Neuronal stem cell (in vitro differentiated cells): ENCODE measurements at regions not wholly inside any gene's neighbourhood (a gene's known extent, or its start where the extent isn't known, plus 50 kb on each side); places are given as distances from the start of the nearest gene placed in this dataset.

Experiments used
- DNase-seq: peaks from one replicate; pipeline ENCODE4 v3.0.0-alpha.2; 2013; ENCODE audit warnings: low spot score
- H2AFZ ChIP-seq: one replicate; pipeline ENCODE4 v1.6.1; 2013; ENCODE audit warnings: mild to moderate bottlenecking, low read length, inconsistent platforms
- H2AK5ac ChIP-seq: 2 replicates; pipeline ENCODE4 v1.6.1; 2013; ENCODE audit warnings: low read depth, mild to moderate bottlenecking, inconsistent platforms, low read length, moderate library complexity, mixed read lengths
- H2BK120ac ChIP-seq: 2 replicates; pipeline ENCODE4 v1.6.1; 2013; ENCODE audit warnings: low read depth, mild to moderate bottlenecking, inconsistent platforms, low read length, moderate library complexity, mixed read lengths
- H2BK12ac ChIP-seq: one replicate; pipeline ENCODE4 v1.6.1; 2013; ENCODE audit warnings: low read length, inconsistent platforms
- H2BK15ac ChIP-seq: 2 replicates; pipeline ENCODE4 v1.6.1; 2013; ENCODE audit warnings: mild to moderate bottlenecking, low read length, inconsistent platforms, mixed read lengths
- H2BK5ac ChIP-seq: one replicate; pipeline ENCODE4 v1.6.1; 2013; ENCODE audit warnings: inconsistent platforms, mild to moderate bottlenecking, low read length, moderate library complexity
- H3K14ac ChIP-seq: one replicate; pipeline ENCODE4 v1.6.1; 2013; ENCODE audit warnings: low read length, inconsistent platforms
- H3K18ac ChIP-seq: 2 replicates; pipeline ENCODE4 v1.6.1; 2013; ENCODE audit warnings: low read length, inconsistent platforms
- H3K23ac ChIP-seq: 2 replicates; pipeline ENCODE4 v1.6.1; 2013; ENCODE audit warnings: low read depth, mild to moderate bottlenecking, mixed read lengths, low read length, inconsistent platforms; ENCODE audit not compliant: poor library complexity
- H3K27ac ChIP-seq: replicated peaks from 3 replicates; pipeline ENCODE4 v1.5.1; 2013; ENCODE audit warnings: low read length, inconsistent platforms
- H3K27me3 ChIP-seq, 3 experiments: 2 replicates each; pipeline ENCODE4 v1.6.1; 2013; ENCODE audit warnings: low read length in 3 of 3, mild to moderate bottlenecking in 2 of 3, inconsistent platforms in 1 of 3, low read depth in 1 of 3, mixed read lengths in 1 of 3, moderate library complexity in 1 of 3; ENCODE audit not compliant: control insufficient read depth in 3 of 3, insufficient read depth in 3 of 3
- H3K36me3 ChIP-seq, 2 donors: replicated peaks in 1 of 2; 2 replicates each; pipeline ENCODE4 v1.6.1; 2013; ENCODE audit warnings: low read length in 2 of 2; ENCODE audit not compliant: control insufficient read depth in 2 of 2, insufficient read depth in 2 of 2
- H3K4ac ChIP-seq: 2 replicates; pipeline ENCODE4 v1.6.1; 2013; ENCODE audit warnings: inconsistent platforms, mild to moderate bottlenecking, low read length, moderate library complexity
- H3K4me1 ChIP-seq, 2 donors: 1 replicate in 1 of 2; 2 replicates in 1 of 2; pipeline ENCODE4 v1.6.1; 2013; ENCODE audit warnings: low read length in 2 of 2, low read depth in 1 of 2; ENCODE audit not compliant: control insufficient read depth in 2 of 2, insufficient read depth in 1 of 2
- H3K4me2 ChIP-seq: one replicate; pipeline ENCODE4 v1.6.1; 2013; ENCODE audit warnings: mild to moderate bottlenecking, low read length, inconsistent platforms; ENCODE audit not compliant: insufficient read depth, poor library complexity, severe bottlenecking
- H3K4me3 ChIP-seq, 2 donors: 2 replicates each; pipeline ENCODE4 v1.5.1; 2013; ENCODE audit warnings: low read length in 2 of 2, mild to moderate bottlenecking in 2 of 2, inconsistent platforms in 1 of 2, moderate library complexity in 1 of 2
- H3K79me1 ChIP-seq: one replicate; pipeline ENCODE4 v1.6.1; 2013; ENCODE audit warnings: low read depth, mild to moderate bottlenecking, inconsistent platforms, low read length, moderate library complexity
- H3K9ac ChIP-seq: one replicate; pipeline ENCODE4 v1.6.1; 2013; ENCODE audit warnings: mild to moderate bottlenecking, low read depth, low read length, inconsistent platforms; ENCODE audit not compliant: poor library complexity
- H3K9me3 ChIP-seq, 2 donors: replicated peaks in 1 of 2; 2 replicates each; pipeline versions ENCODE3 to v1.6.1; 2013; ENCODE audit warnings: low read length in 2 of 2, mild to moderate bottlenecking in 2 of 2, inconsistent platforms in 1 of 2, low read depth in 1 of 2, mixed read lengths in 1 of 2, moderate library complexity in 1 of 2; ENCODE audit not compliant: control insufficient read depth in 2 of 2, insufficient read depth in 1 of 2
- H4K8ac ChIP-seq: one replicate; pipeline ENCODE4 v1.6.1; 2013; ENCODE audit warnings: low read depth, mild to moderate bottlenecking, inconsistent platforms, low read length, moderate library complexity
- H4K91ac ChIP-seq: one replicate; pipeline ENCODE4 v1.6.1; 2013; ENCODE audit warnings: low read length, low read depth, mild to moderate bottlenecking, inconsistent platforms; ENCODE audit not compliant: poor library complexity
- WGBS, 2 donors: extraction: QIAGEN DNeasy Blood & Tissue Kit; methylation state at CpG; one replicate each; pipeline ENCODE4 v1.1.7; 2013; ENCODE audit warnings: missing lambda C conversion rate in 2 of 2, mixed read lengths in 1 of 2; ENCODE audit not compliant: insufficient read length in 2 of 2, insufficient replicate concordance in 1 of 2; ENCODE audit errors: extremely low coverage in 2 of 2; 5-methylcytosine and 5-hydroxymethylcytosine counted together

DNA sequence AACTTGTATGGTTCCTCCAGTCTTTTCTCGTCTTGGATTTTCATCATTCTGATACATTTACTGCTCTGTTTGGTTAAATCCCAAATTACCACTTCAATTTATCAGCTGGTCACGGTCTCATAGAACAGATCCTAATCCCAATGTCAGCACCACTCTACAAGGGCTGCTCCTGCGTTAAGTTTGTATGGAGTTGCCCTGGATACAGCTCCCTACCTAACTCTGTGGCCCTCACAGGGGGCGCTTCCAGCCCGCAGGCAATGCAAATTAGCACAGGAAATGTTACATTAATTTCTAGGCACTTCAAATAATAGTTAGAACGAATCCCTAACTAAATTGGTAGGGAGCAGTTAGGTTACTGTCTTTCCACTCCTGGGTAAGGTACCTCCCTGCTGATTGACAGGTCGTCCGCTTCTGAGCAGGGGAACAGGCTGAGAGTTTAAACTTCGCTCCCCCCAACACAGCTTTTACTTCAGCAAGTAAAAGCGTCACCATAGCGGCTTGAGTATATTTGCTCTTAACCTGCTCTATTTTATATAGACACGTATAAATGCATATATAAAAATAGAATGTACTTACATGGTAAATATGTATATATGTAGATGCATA lies 238.5 kb upstream of the FANCL start:
- Histone ChIP-seq H2BK15ac (no peak overlapping the region), H3K9me3 (peaks cover 0 to 2% of the 10 kb centered on the region in 2 donors), H3K9ac (no peak overlapping the region), H2BK5ac (no peak overlapping the region), H3K4me3 (no peak overlapping the region), H3K4me2 (no peak overlapping the region), H3K18ac (no peak overlapping the region), H4K91ac (no peak overlapping the region), H3K36me3 (no peaks in the 10 kb centered on the region), H3K4me1 (no peaks in the 10 kb centered on the region), H4K8ac (no peak overlapping the region), H2AK5ac (no peak overlapping the region), H3K27me3 (peaks cover 0 to 7% (median 0%) of the 10 kb centered on the region in 3 experiments), H3K14ac (no peak overlapping the region), H3K27ac (no peak overlapping the region), H2BK12ac (no peak overlapping the region), H2AFZ (peak overlapping the region; percentile 44), H3K79me1 (no peaks in the 10 kb centered on the region), H2BK120ac (no peak overlapping the region), H3K23ac (no peak overlapping the region), H3K4ac (no peak overlapping the region)
- no CpG with 5 or more reads among the region's 12 CpGs for WGBS, 2 donors
- no peak for DNase-seq

DNA sequence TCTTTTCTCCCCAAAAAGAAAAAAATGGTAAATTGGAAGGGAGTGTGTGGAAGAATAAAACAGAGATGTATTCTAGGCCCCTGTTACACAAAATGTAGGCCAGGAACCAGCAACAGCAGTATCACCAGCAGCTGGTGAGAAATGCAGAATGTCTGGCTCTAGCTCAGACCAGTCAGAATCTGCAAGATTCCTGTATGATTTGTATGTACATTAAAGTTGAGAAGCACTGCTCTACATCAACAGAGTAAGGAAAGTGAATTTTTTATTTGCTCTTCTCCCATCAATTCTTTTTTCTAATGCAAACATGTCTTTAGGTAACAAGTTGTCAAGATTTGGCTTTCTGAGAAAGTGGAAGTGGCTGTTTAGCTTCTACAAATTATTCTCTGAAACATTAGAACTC lies 235.4 kb upstream of the FANCL start:
- H2BK12ac ChIP-seq, result no peak overlapping the region
- H3K9me3 ChIP-seq, result peaks cover 0 to 2% of the 10 kb centered on the region in 2 donors
- H4K8ac ChIP-seq, result no peak overlapping the region
- DNase-seq, result no peak
- H3K27me3 ChIP-seq, result no peaks in the 10 kb centered on the region
- H2BK5ac ChIP-seq, result no peak overlapping the region
- H3K4ac ChIP-seq, result no peak overlapping the region
- H2AK5ac ChIP-seq, result no peak overlapping the region
- H3K79me1 ChIP-seq, result no peaks in the 10 kb centered on the region
- no peak overlapping the region for H2BK15ac ChIP-seq
- H3K36me3 ChIP-seq, result no peaks in the 10 kb centered on the region
- H3K4me2 ChIP-seq, result no peak overlapping the region
- no peaks in the 10 kb centered on the region for H3K4me1 ChIP-seq
- H3K23ac ChIP-seq, result no peak overlapping the region
- no peak overlapping the region for H3K27ac ChIP-seq
- no peak overlapping the region for H2AFZ ChIP-seq
- H3K9ac ChIP-seq, result no peak overlapping the region
- H3K14ac ChIP-seq, result no peak overlapping the region
- no peak overlapping the region for H4K91ac ChIP-seq
- H3K4me3 ChIP-seq, result no peak overlapping the region
- H2BK120ac ChIP-seq, result no peak overlapping the region
- H3K18ac ChIP-seq, result no peak overlapping the region

DNA sequence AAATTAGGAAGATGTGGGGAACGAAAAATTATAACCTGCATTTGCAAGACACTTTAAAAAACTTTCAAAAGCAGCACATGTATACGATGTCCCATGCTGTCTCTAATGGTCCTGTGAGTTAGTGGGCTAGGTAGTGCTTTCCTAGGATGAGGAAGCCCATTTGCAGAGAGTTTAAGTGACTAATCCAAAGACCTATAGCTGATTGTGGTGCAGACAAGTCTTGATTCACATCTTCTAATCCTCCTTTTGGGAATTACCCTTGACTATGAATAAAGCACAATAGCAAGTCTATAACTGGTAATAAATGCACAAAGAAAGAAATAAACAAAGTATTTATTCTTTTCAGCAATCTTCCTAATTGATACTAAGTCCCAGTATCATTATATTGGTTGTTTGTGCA lies 234.6 kb upstream of the FANCL start:
- Histone ChIP-seq H2BK5ac (no peak overlapping the region), H3K27me3 (no peaks in the 10 kb centered on the region), H3K9ac (no peak overlapping the region), H3K4me3 (no peak overlapping the region), H3K27ac (no peak overlapping the region), H4K91ac (no peak overlapping the region), H3K79me1 (no peaks in the 10 kb centered on the region), H3K36me3 (no peaks in the 10 kb centered on the region), H3K4me2 (no peak overlapping the region), H3K14ac (no peak overlapping the region), H3K18ac (no peak overlapping the region), H2AFZ (no peak overlapping the region), H3K9me3 (peaks cover 0 to 2% of the 10 kb centered on the region in 2 donors), H2BK12ac (no peak overlapping the region), H4K8ac (no peak overlapping the region), H3K4me1 (no peaks in the 10 kb centered on the region), H2BK120ac (no peak overlapping the region), H2BK15ac (no peak overlapping the region), H3K4ac (no peak overlapping the region), H3K23ac (no peak overlapping the region), H2AK5ac (no peak overlapping the region)
- no peak for DNase-seq
- WGBS, 2 donors, result no CpG with 5 or more reads among the region's 2 CpGs

DNA sequence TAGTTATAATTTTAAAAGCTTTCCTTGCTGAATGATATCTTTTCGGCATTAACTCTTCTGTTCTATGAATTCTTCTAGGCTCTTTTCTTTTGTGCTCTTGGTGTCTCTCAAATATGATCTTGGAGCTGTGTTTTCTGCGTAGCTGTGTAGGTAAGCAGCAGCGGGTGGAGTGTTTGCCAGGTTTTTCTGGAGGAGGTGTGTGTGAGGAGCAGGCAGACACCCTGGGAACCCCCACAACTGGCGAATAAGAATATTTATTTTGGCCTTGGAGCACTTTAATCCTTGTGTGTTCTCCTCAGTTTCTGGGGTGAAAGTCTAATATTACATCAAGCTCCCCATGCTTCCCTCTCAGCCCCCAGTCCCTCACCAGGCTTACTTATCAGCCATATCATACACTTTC lies 232.0 kb upstream of the FANCL start:
- H3K4me2 ChIP-seq, result no peak overlapping the region
- no CpG with 5 or more reads among the region's 4 CpGs for WGBS, 2 donors
- H3K14ac ChIP-seq, result no peak overlapping the region
- no peak overlapping the region for H3K4me3 ChIP-seq
- no peaks in the 10 kb centered on the region for H3K27me3 ChIP-seq
- H4K8ac ChIP-seq, result no peak overlapping the region
- no peak overlapping the region for H3K4ac ChIP-seq
- no peaks in the 10 kb centered on the region for H3K36me3 ChIP-seq
- H3K27ac ChIP-seq, result no peak overlapping the region
- DNase-seq, result no peak
- H2BK120ac ChIP-seq, result no peak overlapping the region
- no peak overlapping the region for H2BK12ac ChIP-seq
- peaks cover 0 to 2% of the 10 kb centered on the region in 2 donors for H3K9me3 ChIP-seq
- H3K4me1 ChIP-seq, result no peaks in the 10 kb centered on the region
- H3K18ac ChIP-seq, result no peak overlapping the region
- no peak overlapping the region for H4K91ac ChIP-seq
- H2BK15ac ChIP-seq, result no peak overlapping the region
- no peaks in the 10 kb centered on the region for H3K79me1 ChIP-seq
- H3K9ac ChIP-seq, result no peak overlapping the region
- no peak overlapping the region for H2AK5ac ChIP-seq
- H2AFZ ChIP-seq, result no peak overlapping the region
- no peak overlapping the region for H3K23ac ChIP-seq
- H2BK5ac ChIP-seq, result no peak overlapping the region
